ENCODE measurements at regions not wholly inside any gene's neighbourhood (a gene's known extent, or its start where the extent isn't known, plus 50 kb on each side); places are given as distances from the start of the nearest gene placed in this dataset.
"Not testable (repeated sequence)": the region's sequence is repeated elsewhere in the genome, so short reads cannot be mapped to it uniquely, and the experiment has no call there.

DNA sequence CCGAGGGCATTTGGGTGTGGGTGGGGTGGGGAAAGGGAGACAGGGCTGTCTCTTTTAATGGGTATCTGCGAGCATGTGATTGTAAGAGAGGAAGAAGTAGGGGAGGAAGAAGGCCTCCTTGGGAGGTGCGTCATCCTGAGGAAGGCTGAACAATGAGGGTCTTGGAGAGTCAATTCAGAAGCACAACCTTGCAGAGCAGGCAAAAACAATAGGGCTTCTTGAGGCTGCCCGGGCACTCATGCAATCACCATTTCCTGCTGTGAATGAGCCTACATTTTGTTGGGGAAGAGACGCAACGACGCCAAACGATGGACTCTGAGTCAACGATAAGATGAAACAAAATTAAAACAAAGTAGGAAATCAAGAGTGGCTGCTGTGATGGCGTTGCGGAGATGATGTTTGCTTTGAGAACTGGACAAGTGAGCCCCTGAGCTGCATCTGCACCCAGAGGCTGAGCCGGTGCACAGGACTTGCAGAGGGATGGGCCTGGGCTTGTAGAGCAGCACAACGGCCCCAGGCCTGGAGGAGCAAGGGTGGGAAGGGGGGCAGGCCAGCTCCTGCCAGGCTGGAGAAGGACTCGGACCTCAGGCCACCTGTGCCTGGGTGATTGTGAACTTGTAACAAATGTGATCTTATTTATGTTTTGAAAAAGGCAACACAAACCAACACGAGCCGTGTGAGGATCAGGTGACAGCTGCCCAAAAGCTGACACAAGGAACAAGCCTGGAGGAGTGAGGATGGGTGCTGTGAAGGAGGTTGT, 92.3 kb upstream of the B3GAT1 start:
- H3K27ac ChIP-seq (ENCODE audit: low read length), result no peak overlapping the region

DNA sequence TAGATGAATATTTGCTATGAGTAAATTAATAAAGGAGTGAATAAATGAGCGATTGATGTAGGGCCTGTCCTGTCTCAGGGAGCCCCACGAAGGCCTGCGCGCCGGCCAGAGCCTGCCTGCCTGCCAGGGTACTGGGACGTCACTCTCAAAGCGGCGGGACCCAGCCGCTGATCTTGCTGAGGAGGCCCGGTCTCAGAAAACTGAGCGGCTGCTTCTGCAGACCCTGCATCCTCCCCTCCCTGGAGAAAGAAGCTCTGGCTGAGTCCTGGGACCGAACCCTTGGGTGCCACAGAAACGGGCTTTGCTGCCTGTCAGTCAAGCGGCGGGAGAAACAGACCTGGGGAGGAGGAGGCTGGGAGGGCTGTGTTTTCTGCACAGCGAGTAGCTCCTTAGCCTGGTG, 91.6 kb upstream of the B3GAT1 start:
- no peaks in the 10 kb centered on the region for H3K4me1 ChIP-seq (ENCODE audit: control insufficient read depth, insufficient read depth, low read length)
- no peak overlapping the region for H3K27ac ChIP-seq (ENCODE audit: low read length)
- no peaks in the 10 kb centered on the region for H3K36me3 ChIP-seq (ENCODE audit: control insufficient read depth in 2 of 2, insufficient read depth in 2 of 2, low read length in 2 of 2)
- H3K9me3 ChIP-seq (ENCODE audit: control insufficient read depth in 2 of 2, low read length in 2 of 2), result peaks cover 0 to 2% of the 10 kb centered on the region in 2 donors
- peaks cover 0 to 8% of the 10 kb centered on the region in 2 donors for H3K27me3 ChIP-seq (ENCODE audit: control insufficient read depth in 1 of 2, insufficient read depth in 2 of 2, low read length in 2 of 2)
- no peak overlapping the region for H3K4me3 ChIP-seq (ENCODE audit: low read length in 2 of 2)
- H3K9ac ChIP-seq (ENCODE audit: low read length in 2 of 2), result no peak overlapping the region

More for the DNA sequence above, 92.3 kb upstream of the B3GAT1 start:
- no peaks in the 10 kb centered on the region for H3K36me3 ChIP-seq (ENCODE audit: control insufficient read depth in 2 of 2, insufficient read depth in 2 of 2, low read length in 2 of 2)
- H3K9me3 ChIP-seq (ENCODE audit: control insufficient read depth in 2 of 2, low read length in 2 of 2), result no peaks in the 10 kb centered on the region
- no peak overlapping the region for H3K4me3 ChIP-seq (ENCODE audit: low read length in 2 of 2)
- no peak overlapping the region for H3K9ac ChIP-seq (ENCODE audit: low read length in 2 of 2)
- H3K27me3 ChIP-seq (ENCODE audit: control insufficient read depth in 1 of 2, insufficient read depth in 2 of 2, low read length in 2 of 2), result peaks cover 0 to 6% of the 10 kb centered on the region in 2 donors
- no peaks in the 10 kb centered on the region for H3K4me1 ChIP-seq (ENCODE audit: control insufficient read depth, insufficient read depth, low read length)

DNA sequence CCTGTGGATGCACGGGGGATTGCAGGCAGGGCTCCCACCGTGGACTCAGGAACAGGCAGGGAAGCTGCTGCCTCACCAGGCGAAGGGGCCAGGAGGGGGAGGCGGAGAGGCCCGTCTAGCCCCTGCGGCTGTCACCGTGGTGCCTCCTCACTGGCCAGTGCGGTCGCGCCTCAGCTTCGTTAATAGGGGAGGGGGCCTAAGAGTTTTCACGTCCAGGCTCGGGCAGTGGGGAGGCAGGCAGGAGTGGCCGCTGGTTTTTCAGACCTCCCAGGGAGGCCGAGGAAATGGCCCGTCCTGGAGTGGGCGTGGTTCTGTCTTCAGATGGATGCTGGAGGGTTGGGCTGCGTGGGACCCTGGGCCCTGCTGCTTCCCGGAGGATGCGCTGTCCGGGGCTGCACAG, 91.1 kb upstream of the B3GAT1 start:
- Histone ChIP-seq H3K9me3 (ENCODE audit: control insufficient read depth in 2 of 2, low read length in 2 of 2) (peaks cover 0 to 2% of the 10 kb centered on the region in 2 donors), H3K27ac (ENCODE audit: low read length) (no peak overlapping the region), H3K9ac (ENCODE audit: low read length in 2 of 2) (no peak overlapping the region), H3K4me1 (ENCODE audit: control insufficient read depth, insufficient read depth, low read length) (no peaks in the 10 kb centered on the region), H3K4me3 (ENCODE audit: low read length in 2 of 2) (no peak overlapping the region), H3K27me3 (ENCODE audit: control insufficient read depth in 1 of 2, insufficient read depth in 2 of 2, low read length in 2 of 2) (peaks cover 0 to 8% of the 10 kb centered on the region in 2 donors), H3K36me3 (ENCODE audit: control insufficient read depth in 2 of 2, insufficient read depth in 2 of 2, low read length in 2 of 2) (no peaks in the 10 kb centered on the region)

DNA sequence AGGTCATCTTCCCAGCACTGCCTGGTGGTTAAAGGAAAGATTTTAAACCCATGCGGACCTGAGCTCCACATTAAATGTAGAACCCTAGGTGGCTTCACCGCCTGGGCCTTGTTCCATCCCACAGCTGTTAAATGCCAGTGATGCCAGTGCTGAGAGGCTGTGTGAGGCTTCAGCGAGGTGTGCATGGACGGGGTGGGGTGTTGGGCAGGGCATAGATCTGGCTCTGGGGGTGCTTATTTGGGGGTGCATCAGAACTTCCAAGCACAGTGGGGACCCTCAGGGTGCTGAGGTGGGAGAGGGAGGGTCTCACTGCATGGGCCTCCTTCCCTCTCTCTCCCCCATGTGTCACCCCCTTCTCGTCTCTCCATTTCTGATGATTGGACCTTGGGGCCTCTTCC, 90.1 kb upstream of the B3GAT1 start:
- Histone ChIP-seq H3K9me3 (ENCODE audit: control insufficient read depth in 2 of 2, low read length in 2 of 2) (peaks cover 0 to 2% of the 10 kb centered on the region in 2 donors), H3K36me3 (ENCODE audit: control insufficient read depth in 2 of 2, insufficient read depth in 2 of 2, low read length in 2 of 2) (no peaks in the 10 kb centered on the region), H3K27ac (ENCODE audit: low read length) (no peak overlapping the region), H3K9ac (ENCODE audit: low read length in 2 of 2) (no peak overlapping the region), H3K27me3 (ENCODE audit: control insufficient read depth in 1 of 2, insufficient read depth in 2 of 2, low read length in 2 of 2) (peaks cover 0 to 8% of the 10 kb centered on the region in 2 donors), H3K4me3 (ENCODE audit: low read length in 2 of 2) (no peak overlapping the region), H3K4me1 (ENCODE audit: control insufficient read depth, insufficient read depth, low read length) (no peaks in the 10 kb centered on the region)

DNA sequence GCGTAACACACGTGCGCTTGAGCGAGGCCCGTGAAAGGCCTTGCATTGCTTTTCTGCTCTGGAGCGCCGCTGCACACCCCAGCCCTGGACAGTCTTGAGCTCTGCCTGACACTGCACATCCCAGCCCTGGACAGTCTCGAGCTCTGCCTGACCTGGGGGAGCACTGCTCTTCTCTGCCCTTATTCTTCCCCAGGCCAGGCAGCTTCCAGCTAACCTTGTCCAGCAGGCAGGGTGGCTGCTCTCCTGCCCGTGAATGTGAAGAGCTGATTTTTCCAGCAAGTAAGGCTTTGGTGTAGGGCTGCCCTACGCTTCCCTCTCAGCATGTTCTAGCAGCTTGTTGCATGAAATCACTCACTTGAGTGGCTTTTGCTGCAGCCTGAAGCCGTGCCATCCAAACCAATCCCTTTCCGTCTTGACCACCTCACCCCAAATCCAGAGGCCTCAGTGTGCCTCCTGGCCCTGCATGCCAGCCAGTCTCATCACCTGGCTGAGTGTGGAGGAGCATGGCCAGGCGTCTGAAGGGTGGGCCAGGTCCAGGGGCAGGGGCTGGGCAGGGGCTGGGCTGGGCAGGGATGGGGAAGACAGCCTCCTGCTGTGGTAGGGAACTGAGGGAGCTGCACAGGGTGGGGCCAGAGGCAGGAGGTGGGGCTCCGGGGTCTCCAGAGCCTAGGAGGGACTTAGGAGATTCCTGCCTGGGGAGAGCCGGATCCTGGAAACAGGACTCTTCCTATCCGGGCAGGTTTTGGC, 89.5 kb upstream of the B3GAT1 start:
- no peaks in the 10 kb centered on the region for H3K36me3 ChIP-seq (ENCODE audit: control insufficient read depth in 2 of 2, insufficient read depth in 2 of 2, low read length in 2 of 2)
- H3K9me3 ChIP-seq (ENCODE audit: control insufficient read depth in 2 of 2, low read length in 2 of 2), result peaks cover 0 to 2% of the 10 kb centered on the region in 2 donors
- H3K27ac ChIP-seq (ENCODE audit: low read length), result no peak overlapping the region
- no peak overlapping the region for H3K9ac ChIP-seq (ENCODE audit: low read length in 2 of 2)
- H3K27me3 ChIP-seq (ENCODE audit: control insufficient read depth in 1 of 2, insufficient read depth in 2 of 2, low read length in 2 of 2), result peaks cover 0 to 8% of the 10 kb centered on the region in 2 donors
- no peaks in the 10 kb centered on the region for H3K4me1 ChIP-seq (ENCODE audit: control insufficient read depth, insufficient read depth, low read length)
- no peak overlapping the region for H3K4me3 ChIP-seq (ENCODE audit: low read length in 2 of 2)

DNA sequence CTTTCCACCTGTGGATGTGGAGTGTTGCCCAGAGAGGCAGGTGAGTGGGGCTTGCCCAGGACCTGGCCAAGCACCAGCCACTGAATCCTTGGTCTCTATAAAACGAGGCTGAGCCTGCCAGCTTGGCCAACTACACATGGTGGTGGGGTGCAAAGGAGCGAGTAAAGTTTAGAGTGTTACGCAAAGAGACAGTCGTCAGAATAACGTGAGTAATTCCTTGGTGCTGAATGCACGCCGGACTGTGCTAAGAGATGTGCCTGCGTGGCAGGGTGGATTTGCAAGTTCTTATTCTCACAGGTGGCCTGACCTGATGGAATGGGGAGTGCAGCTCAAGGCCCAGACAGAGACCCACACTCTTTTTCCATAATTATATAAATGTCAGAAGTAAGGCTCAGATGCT, 88.6 kb upstream of the B3GAT1 start:
- H3K36me3 ChIP-seq (ENCODE audit: control insufficient read depth in 2 of 2, insufficient read depth in 2 of 2, low read length in 2 of 2), result no peaks in the 10 kb centered on the region
- H3K9ac ChIP-seq (ENCODE audit: low read length in 2 of 2), result no peak overlapping the region
- H3K4me3 ChIP-seq (ENCODE audit: low read length in 2 of 2), result no peak overlapping the region
- peaks cover 0 to 2% of the 10 kb centered on the region in 2 donors for H3K9me3 ChIP-seq (ENCODE audit: control insufficient read depth in 2 of 2, low read length in 2 of 2)
- H3K27me3 ChIP-seq (ENCODE audit: control insufficient read depth in 1 of 2, insufficient read depth in 2 of 2, low read length in 2 of 2), result peaks cover 0 to 8% of the 10 kb centered on the region in 2 donors
- no peaks in the 10 kb centered on the region for H3K4me1 ChIP-seq (ENCODE audit: control insufficient read depth, insufficient read depth, low read length)
- no peak overlapping the region for H3K27ac ChIP-seq (ENCODE audit: low read length)

DNA sequence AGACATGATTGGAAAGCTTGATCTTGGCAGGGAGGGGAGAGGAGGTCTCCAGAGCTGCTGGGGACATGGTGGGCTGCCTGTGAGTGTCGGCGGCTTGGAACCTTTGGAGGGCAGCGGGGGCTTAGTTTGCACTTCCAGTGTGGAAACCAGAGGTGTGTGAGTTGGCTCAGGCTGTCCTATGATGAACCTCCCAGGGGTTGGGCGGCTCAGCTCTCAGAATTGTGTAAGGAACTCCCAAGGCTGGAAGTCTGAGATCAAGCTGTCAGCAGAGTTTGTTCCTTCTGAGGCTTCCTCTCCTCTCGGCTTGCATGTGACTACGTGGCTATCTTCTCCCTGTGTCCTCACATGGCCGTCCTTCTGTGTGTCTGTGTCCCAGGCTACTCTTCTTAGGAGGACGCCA, 87.9 kb upstream of the B3GAT1 start:
- H3K27me3 ChIP-seq (ENCODE audit: control insufficient read depth in 1 of 2, insufficient read depth in 2 of 2, low read length in 2 of 2), result peaks cover 0 to 8% of the 10 kb centered on the region in 2 donors
- no peak overlapping the region for H3K4me3 ChIP-seq (ENCODE audit: low read length in 2 of 2)
- peaks cover 0 to 2% of the 10 kb centered on the region in 2 donors for H3K9me3 ChIP-seq (ENCODE audit: control insufficient read depth in 2 of 2, low read length in 2 of 2)
- no peaks in the 10 kb centered on the region for H3K4me1 ChIP-seq (ENCODE audit: control insufficient read depth, insufficient read depth, low read length)
- H3K36me3 ChIP-seq (ENCODE audit: control insufficient read depth in 2 of 2, insufficient read depth in 2 of 2, low read length in 2 of 2), result no peaks in the 10 kb centered on the region
- no peak overlapping the region for H3K27ac ChIP-seq (ENCODE audit: low read length)
- H3K9ac ChIP-seq (ENCODE audit: low read length in 2 of 2), result no peak overlapping the region

DNA sequence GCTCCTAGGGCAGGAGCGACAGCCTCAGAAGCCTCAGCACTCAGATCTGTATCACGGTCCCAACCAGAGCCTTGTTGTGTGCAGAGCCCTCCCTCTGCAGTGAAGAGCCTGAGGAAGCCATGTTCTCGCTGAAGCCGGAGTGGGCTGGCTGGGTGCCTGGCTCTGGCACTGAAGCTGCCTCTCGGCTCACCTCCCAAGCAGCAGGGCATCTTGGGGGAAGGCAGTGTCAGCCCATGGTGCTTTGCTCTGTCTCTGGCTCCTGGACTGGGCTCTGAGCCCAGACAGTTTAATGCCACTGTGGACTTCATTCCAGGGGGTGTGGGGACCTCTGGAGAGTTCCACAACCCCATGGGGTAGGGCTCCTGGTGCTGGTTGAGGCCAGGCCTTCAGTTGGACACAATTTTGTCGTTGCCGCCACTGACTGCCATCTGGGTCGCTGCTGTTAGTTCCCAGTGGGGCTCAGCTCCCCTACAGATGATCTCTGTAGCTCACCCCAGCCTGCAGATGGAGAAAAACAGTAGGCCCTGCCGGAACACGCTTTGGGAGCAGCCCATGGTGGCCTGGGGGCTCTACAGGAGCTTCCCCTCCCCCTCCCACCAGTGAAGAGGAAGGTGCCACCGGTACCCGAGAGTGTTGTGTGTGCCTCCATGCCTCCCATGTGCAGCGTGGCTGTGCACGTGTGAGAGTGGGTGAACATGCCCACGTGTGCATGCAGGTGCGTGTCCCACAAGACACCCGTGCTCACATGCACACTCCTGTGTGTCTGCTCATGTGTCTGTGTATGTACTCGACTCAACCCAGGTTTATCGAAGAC, 86.5 kb upstream of the B3GAT1 start:
- Histone ChIP-seq H3K4me3 (ENCODE audit: low read length in 2 of 2) (no peak overlapping the region), H3K4me1 (ENCODE audit: control insufficient read depth, insufficient read depth, low read length) (no peaks in the 10 kb centered on the region), H3K9ac (ENCODE audit: low read length in 2 of 2) (no peak overlapping the region), H3K9me3 (ENCODE audit: control insufficient read depth in 2 of 2, low read length in 2 of 2) (peaks cover 0 to 2% of the 10 kb centered on the region in 2 donors), H3K36me3 (ENCODE audit: control insufficient read depth in 2 of 2, insufficient read depth in 2 of 2, low read length in 2 of 2) (no peaks in the 10 kb centered on the region), H3K27ac (ENCODE audit: low read length) (no peak overlapping the region), H3K27me3 (ENCODE audit: control insufficient read depth in 1 of 2, insufficient read depth in 2 of 2, low read length in 2 of 2) (peaks cover 0 to 6% of the 10 kb centered on the region in 2 donors)

DNA sequence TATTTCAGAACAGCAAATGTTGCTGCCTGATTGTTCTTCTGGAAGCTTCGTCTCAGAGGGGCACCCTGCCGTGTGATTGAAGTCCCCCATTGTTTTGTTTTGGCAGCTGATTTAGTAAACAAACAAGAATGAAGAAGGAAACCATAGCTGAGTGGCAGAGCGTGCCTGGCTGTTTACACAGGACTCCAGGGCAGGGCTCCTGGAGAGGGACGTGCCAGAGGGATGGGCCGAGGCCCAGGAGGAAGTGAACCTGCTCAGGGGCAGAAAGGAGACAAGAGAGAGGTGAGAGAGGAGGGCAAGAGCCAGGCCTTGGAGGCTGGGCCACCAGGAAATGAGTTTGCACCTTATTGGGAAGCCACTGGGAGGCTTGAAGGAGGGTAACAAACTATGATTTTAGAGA, 85.5 kb upstream of the B3GAT1 start:
- Histone ChIP-seq H3K9me3 (ENCODE audit: control insufficient read depth in 2 of 2, low read length in 2 of 2) (peaks cover 0 to 2% of the 10 kb centered on the region in 2 donors), H3K27me3 (ENCODE audit: control insufficient read depth in 1 of 2, insufficient read depth in 2 of 2, low read length in 2 of 2) (peaks cover 0 to 6% of the 10 kb centered on the region in 2 donors), H3K4me3 (ENCODE audit: low read length in 2 of 2) (no peak overlapping the region), H3K4me1 (ENCODE audit: control insufficient read depth, insufficient read depth, low read length) (no peaks in the 10 kb centered on the region), H3K9ac (ENCODE audit: low read length in 2 of 2) (no peak overlapping the region), H3K27ac (ENCODE audit: low read length) (no peak overlapping the region), H3K36me3 (ENCODE audit: control insufficient read depth in 2 of 2, insufficient read depth in 2 of 2, low read length in 2 of 2) (no peaks in the 10 kb centered on the region)

DNA sequence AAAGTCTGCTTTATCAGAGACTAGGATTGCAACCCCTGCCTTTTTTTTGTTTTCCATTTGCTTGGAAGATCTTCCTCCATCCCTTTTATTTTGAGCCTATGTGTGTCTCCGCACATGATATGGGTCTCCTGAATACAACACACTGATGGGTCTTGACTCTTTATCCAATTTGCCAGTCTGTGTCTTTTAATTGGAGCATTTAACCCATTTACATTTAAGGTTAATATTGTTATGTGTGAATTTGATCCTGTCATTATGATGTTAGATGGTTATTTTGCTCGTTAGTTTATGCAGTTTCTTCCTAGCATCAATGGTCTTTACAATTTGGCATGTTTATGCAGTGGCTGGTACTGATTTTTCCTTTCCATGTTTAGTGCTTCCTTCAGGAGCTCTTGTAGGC, 84.0 kb upstream of the B3GAT1 start:
- H3K27me3 ChIP-seq (ENCODE audit: control insufficient read depth in 1 of 2, insufficient read depth in 2 of 2, low read length in 2 of 2); H3K4me3 ChIP-seq (ENCODE audit: low read length in 2 of 2); H3K27ac ChIP-seq (ENCODE audit: low read length); H3K9ac ChIP-seq (ENCODE audit: low read length in 2 of 2); H3K36me3 ChIP-seq (ENCODE audit: control insufficient read depth in 2 of 2, insufficient read depth in 2 of 2, low read length in 2 of 2); H3K4me1 ChIP-seq (ENCODE audit: control insufficient read depth, insufficient read depth, low read length); H3K9me3 ChIP-seq (ENCODE audit: control insufficient read depth in 2 of 2, low read length in 2 of 2): not testable (repeated sequence)

All from stomach smooth muscle (tissue), 2 donors.